Aorta (tissue), 5 donors: ENCODE measurements at regions not wholly inside any gene's neighbourhood (a gene's known extent, or its start where the extent isn't known, plus 50 kb on each side); places are given as distances from the start of the nearest gene placed in this dataset.
"Not testable (repeated sequence)": the region's sequence is repeated elsewhere in the genome, so short reads cannot be mapped to it uniquely, and the experiment has no call there.

Experiments
- ATAC-seq: fragments of 200-7000 bp; cut with Tn5 transposase; one replicate; pipeline ENCODE4 v1.9.1; 2022; ENCODE audit warnings: moderate library complexity; ENCODE audit not compliant: low FRiP score
- DNase-seq, 2 donors: peaks; one replicate each; pipeline ENCODE4 v3.0.0-alpha.2; 2020
- H3K27ac ChIP-seq, 2 donors: one replicate each; pipeline ENCODE4 v1.5.1; 2013; ENCODE audit warnings: low read length in 2 of 2, mild to moderate bottlenecking in 2 of 2, moderate library complexity in 2 of 2, control low read depth in 1 of 2, inconsistent platforms in 1 of 2, low read depth in 1 of 2
- H3K27me3 ChIP-seq, 2 donors: one replicate each; pipeline ENCODE4 v1.6.1; 2013; ENCODE audit warnings: control low read depth in 1 of 2, low read length in 1 of 2, mild to moderate bottlenecking in 1 of 2, moderate library complexity in 1 of 2; ENCODE audit not compliant: insufficient read depth in 2 of 2, control insufficient read depth in 1 of 2
- H3K36me3 ChIP-seq, 2 donors: one replicate each; pipeline ENCODE4 v1.6.1; 2013; ENCODE audit warnings: control low read depth in 1 of 2, low read length in 1 of 2, mild to moderate bottlenecking in 1 of 2; ENCODE audit not compliant: insufficient read depth in 2 of 2, control insufficient read depth in 1 of 2
- H3K4me1 ChIP-seq, 2 donors: one replicate each; pipeline ENCODE4 v1.6.1; 2013; ENCODE audit warnings: low read length in 2 of 2, control low read depth in 1 of 2, mild to moderate bottlenecking in 1 of 2, moderate library complexity in 1 of 2; ENCODE audit not compliant: insufficient read depth in 2 of 2, control insufficient read depth in 1 of 2
- H3K4me3 ChIP-seq, 2 donors: one replicate each; pipeline ENCODE4 v1.5.1; 2013; ENCODE audit warnings: low read length in 2 of 2, control low read depth in 1 of 2, mild to moderate bottlenecking in 1 of 2
- H3K9me3 ChIP-seq: one replicate; pipeline ENCODE4 v1.6.1; 2013; ENCODE audit warnings: mild to moderate bottlenecking, low read length; ENCODE audit not compliant: control insufficient read depth
- WGBS, 2 donors: extraction: QIAGEN DNeasy Blood & Tissue Kit; methylation state at CpG; one replicate each; pipeline ENCODE4 v1.1.7; 2013; 5-methylcytosine and 5-hydroxymethylcytosine counted together
- intact Hi-C, 2 donors: fragments of 100-400 bp; cut with DNase I; formaldehyde crosslinking; loops; one replicate each; pipeline versions ENCODE4 v1.14.2 to v1.15.0; 2022
- donor health status: healthy with polysubstance abuse.
- donor health status: Bipolar disorder and iron deficiency.
- donor health status: DM: no; HTN: no; CAD: no.
- donor health status: DM: no; HTN: no; CAD: no.
- donor health status: DM: yes; HTN: yes; CAD: no.

DNA sequence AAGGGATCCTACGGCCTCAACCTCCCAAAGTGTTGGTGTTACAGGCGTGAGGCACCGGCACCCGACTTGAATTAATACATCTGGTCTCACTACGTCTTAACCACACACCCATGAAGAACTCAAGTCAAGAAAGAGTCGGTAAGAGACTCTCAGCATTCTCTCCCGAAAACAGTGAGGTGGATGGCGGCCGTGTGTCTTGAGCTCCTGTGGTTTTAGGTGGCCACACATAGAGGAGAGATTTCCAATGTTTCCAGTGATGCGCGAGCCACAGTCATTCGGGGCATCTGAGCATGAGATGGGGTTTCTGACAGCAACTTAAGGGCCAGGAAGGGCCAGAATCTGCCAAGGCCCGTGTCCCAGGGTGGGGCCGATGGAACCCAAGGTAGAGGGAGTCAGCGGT, 766.4 kb upstream of the DEFB115 start:
- Histone ChIP-seq H3K4me3 (no peak overlapping the region), H3K27me3 (no peaks in the 10 kb centered on the region), H3K4me1 (no peaks in the 10 kb centered on the region), H3K9me3 (peaks cover 1% of the 10 kb centered on the region), H3K27ac (no peak overlapping the region), H3K36me3 (no peaks in the 10 kb centered on the region)
- WGBS, 2 donors, result 89 to 90% methylated on average over 15 of the region's 15 CpGs
- intact Hi-C loops, result no loop called here
- ATAC-seq (no peak), DNase-seq (no peak)

- H3K27me3 ChIP-seq, H3K4me1 ChIP-seq, H3K4me3 ChIP-seq, H3K36me3 ChIP-seq, DNase-seq, H3K27ac ChIP-seq, H3K9me3 ChIP-seq, intact Hi-C loops, ATAC-seq: not testable (repeated sequence)
- WGBS, 2 donors, result 84 to 85% methylated on average over 16 of the region's 16 CpGs
Measured at GRCh38 chr20:30496656-30497055, 760.8 kb upstream of the DEFB115 start.

DNA sequence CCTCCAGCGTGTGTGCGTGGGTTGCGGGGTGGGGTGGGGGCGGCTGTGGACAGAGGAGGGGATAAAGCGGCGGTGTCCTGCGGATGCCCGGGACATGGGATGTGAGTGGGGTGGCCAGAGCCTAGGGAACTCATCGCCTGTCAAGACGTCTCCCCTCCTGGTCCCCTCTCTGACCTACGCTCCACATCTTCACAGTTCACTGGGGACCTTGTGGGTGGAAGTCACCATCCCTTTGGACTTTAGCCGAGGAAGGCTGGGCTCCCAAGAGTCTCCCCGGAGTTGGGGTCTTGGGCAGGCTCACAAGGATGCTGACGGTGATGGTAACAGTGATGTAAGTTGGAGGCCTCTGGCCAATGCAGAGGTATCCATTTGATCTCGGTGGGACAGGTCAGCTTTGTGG, 760.3 kb upstream of the DEFB115 start:
- ATAC-seq, H3K4me1 ChIP-seq, H3K9me3 ChIP-seq, intact Hi-C loops, H3K36me3 ChIP-seq, DNase-seq, H3K4me3 ChIP-seq, H3K27me3 ChIP-seq, H3K27ac ChIP-seq: not testable (repeated sequence)
- 95 to 96% methylated on average over 15 of the region's 15 CpGs for WGBS, 2 donors

DNA sequence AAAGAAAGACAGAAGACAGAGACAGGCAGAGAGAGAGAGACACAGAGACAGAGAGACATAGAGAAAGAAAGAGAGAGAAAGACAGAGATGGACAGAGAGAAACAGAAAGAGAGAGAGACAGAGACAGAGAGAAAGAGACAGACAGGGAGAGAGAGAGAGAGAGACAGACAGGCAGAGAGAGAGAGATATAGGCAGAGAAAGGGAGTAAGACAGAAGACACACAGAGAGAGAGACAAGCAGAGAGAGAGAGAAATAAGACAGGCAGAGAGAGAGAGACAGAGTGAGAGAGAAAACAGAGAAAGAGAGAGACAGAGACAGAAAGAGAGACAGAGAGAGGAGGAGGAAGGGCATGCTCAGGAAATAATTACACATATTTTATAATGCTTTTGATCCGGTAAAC, 758.3 kb upstream of the DEFB115 start:
- WGBS, 2 donors, result 43 to 45% methylated on average over 1 of the region's 1 CpG
- no peaks in the 10 kb centered on the region for H3K27me3 ChIP-seq

GRCh38 chr20:30499716-30500446, 757.6 kb upstream of the DEFB115 start:
- H3K36me3 ChIP-seq, H3K9me3 ChIP-seq, DNase-seq, H3K4me3 ChIP-seq, H3K4me1 ChIP-seq, ATAC-seq, H3K27ac ChIP-seq, intact Hi-C loops, H3K27me3 ChIP-seq: not testable (repeated sequence)
- WGBS, 2 donors, result 18 to 37% methylated on average over 19 to 26 of the region's 26 CpGs

More for the DNA sequence above, 758.3 kb upstream of the DEFB115 start:
- H3K36me3 ChIP-seq, result no peaks in the 10 kb centered on the region
- ATAC-seq (no peak), DNase-seq (no peak)
- no peak overlapping the region for H3K27ac ChIP-seq
- intact Hi-C loops, result no loop called here
- no peaks in the 10 kb centered on the region for H3K9me3 ChIP-seq
- no peaks in the 10 kb centered on the region for H3K4me1 ChIP-seq
- H3K4me3 ChIP-seq, result no peak overlapping the region

GRCh38 chr20:30500447-30500820, 757.0 kb upstream of the DEFB115 start:
- ATAC-seq, H3K4me3 ChIP-seq, DNase-seq, H3K9me3 ChIP-seq, H3K36me3 ChIP-seq, H3K4me1 ChIP-seq, H3K27ac ChIP-seq, intact Hi-C loops, H3K27me3 ChIP-seq: not testable (repeated sequence)
- WGBS, 2 donors, result 19 to 26% methylated on average over 11 of the region's 11 CpGs

DNA sequence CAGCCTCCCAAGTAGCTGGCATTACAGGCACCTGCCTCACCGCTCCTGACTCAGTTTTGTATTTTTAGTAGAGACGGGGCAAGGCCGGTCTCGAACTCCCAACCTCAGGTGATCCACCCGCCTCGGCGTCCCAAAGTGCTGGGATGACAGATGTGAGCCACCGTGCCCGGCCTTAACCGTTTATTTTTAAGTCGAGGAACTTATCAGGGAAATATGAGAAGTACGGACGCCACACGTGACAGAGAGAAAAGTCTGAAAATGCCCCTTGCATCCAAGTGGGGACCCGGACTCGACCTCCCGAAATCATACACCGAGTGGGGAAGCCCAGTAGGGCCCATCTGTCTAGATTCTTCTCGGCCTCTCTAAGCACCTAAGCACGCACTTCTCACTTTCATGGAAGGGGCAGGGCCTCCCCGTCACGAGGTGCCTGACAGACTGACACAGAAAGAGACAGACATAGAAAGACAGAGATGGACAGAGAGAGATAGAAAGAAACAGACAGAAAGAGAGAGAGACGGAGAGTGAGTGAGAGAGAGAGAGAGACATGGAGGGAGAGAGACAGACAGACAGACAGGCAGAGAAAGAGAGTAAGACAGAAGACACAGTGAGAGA, 756.5 kb upstream of the DEFB115 start:
- DNase-seq (no peak), ATAC-seq (no peak)
- intact Hi-C loops, result no loop called here
- Histone ChIP-seq H3K9me3 (no peaks in the 10 kb centered on the region), H3K4me3 (no peak overlapping the region), H3K4me1 (no peaks in the 10 kb centered on the region), H3K36me3 (no peaks in the 10 kb centered on the region), H3K27me3 (no peaks in the 10 kb centered on the region), H3K27ac (no peak overlapping the region)
- WGBS, 2 donors, result 74 to 75% methylated on average over 23 of the region's 23 CpGs

- DNase-seq (no peak), ATAC-seq (no peak)
- intact Hi-C loops, result no loop called here
Measured at GRCh38 chr20:30502670-30503069, 754.8 kb upstream of the DEFB115 start.

GRCh38 chr20:30503204-30503603, 754.3 kb upstream of the DEFB115 start:
- H3K4me1 ChIP-seq, H3K4me3 ChIP-seq, intact Hi-C loops, H3K9me3 ChIP-seq, H3K36me3 ChIP-seq, DNase-seq, ATAC-seq, H3K27ac ChIP-seq, H3K27me3 ChIP-seq: not testable (repeated sequence)
- 37 to 43% methylated on average over 1 of the region's 1 CpG for WGBS, 2 donors

More at GRCh38 chr20:30502670-30503069, 754.8 kb upstream of the DEFB115 start:
- no peaks in the 10 kb centered on the region for H3K9me3 ChIP-seq
- H3K27ac ChIP-seq, result no peak overlapping the region
- no peak overlapping the region for H3K4me3 ChIP-seq
- no peaks in the 10 kb centered on the region for H3K36me3 ChIP-seq
- H3K4me1 ChIP-seq, result no peaks in the 10 kb centered on the region
- H3K27me3 ChIP-seq, result no peaks in the 10 kb centered on the region
